H4 (cell line): ENCODE measurements at regions not wholly inside any gene's neighbourhood (a gene's known extent, or its start where the extent isn't known, plus 50 kb on each side); places are given as distances from the start of the nearest gene placed in this dataset.
"Not testable (repeated sequence)": the region's sequence is repeated elsewhere in the genome, so short reads cannot be mapped to it uniquely, and the experiment has no call there.

Experiments
- DNase-seq: peaks from one replicate; pipeline ENCODE4 v3.0.0-alpha.2; 2015; ENCODE audit warnings: low spot score

DNA sequence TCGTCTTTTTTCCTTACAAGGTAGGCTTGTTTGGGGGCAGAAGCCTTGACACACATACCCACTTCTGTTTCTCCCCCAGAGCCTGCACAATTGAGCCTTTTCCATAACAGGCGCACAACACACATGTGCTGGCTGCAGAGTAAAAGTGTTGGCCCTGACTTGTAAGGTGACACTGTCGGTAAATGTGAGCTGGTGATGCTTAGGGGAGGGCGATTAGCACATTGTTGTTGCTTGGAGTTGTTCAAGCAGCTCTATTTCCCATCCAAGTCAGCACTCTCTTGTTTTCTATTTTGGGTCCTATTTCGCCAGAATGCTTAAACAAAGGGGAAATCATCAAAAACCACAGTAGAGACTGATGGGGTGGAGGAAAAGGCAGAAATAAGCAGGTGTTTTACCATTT is 51.9 kb upstream of the PTPRJ start:
- no peak for DNase-seq

GRCh38 chr11:47924184-47924691 is 56.1 kb upstream of the PTPRJ start:
- peak; percentile 74 for DNase-seq

GRCh38 chr11:47923667-47924066 is 56.7 kb upstream of the PTPRJ start:
- no peak for DNase-seq

GRCh38 chr11:47921080-47921555 is 59.2 kb upstream of the PTPRJ start:
- not testable (repeated sequence) for DNase-seq

- peak; percentile 72 for DNase-seq
Measured at GRCh38 chr11:47918882-47919495, 61.4 kb upstream of the PTPRJ start.

DNA sequence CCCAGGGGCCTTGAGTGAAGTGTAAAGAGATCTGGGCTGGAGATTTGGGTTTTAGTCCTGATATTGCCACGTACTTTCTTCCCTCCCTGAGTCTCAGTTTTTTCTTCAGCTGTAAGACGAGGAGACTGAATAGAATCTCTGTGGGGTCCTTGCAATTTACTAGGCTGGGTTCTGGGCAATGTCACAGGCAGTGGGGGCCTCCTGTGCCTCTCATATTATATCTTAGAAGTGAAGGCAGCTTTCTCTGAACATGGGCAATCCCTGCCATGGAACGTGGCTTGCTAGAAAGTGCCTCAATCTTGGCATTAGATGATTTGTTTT is 62.0 kb upstream of the PTPRJ start:
- DNase-seq: no peak

DNA sequence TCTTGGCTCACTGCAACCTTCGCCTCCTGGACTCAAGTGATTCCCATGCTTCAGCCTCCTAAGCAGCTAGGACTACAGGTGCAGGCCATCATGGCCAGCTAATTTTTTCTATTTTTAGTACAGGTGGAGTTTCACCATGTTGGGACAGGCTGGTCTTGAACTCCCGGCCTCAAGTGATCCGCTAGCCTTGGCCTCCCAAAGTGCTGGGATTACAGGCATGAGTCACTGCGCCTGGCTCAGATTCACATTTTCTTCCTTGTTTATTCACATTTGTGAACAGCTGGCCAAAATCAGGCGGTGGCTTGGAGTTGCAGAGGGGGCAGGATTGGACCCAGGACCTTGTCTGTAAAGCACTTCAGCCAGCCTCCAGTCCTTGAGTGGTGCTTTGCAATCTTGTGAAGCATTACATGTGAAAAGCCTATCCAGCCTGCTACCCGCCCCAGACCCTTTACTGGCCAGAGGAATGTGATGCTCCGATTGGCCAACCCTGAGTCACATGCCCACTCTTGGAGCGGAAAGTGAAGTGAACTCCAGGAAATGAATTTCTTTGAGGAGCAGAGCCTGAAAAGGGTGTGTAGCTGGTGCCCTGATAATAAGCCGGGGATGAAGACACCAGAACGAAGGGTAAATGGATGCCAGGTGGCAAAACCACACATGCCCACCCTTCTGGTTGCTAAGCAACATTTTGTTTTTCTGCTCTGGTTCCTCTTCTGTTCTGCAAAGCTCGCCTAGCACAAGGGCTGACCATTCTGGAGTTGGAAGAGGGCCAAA is 62.6 kb upstream of the PTPRJ start:
- peak; percentile 99 for DNase-seq

DNA sequence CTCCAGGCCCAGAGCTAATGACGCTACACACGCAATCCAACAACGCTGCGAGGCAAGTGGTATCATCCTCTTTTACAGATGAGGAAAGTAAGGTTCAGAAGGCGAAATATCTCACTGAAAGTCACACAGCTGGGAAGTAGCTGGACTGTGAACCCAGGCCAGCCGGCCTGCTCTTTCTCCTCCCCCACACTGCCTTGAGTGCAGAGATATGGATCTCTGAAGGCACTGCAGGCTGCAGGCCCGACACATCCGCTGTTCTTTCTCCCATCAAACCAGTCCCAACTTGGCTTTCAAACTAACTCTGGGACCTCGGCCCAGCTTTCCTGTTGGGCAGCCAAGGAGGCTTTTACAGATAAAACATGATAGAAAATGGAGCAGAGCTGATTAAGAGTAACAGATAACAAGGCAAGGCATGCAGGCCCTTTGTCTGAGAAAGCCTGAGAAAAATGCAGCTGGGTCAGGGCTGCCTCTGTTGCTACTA is 64.0 kb upstream of the PTPRJ start:
- no peak for DNase-seq

DNA sequence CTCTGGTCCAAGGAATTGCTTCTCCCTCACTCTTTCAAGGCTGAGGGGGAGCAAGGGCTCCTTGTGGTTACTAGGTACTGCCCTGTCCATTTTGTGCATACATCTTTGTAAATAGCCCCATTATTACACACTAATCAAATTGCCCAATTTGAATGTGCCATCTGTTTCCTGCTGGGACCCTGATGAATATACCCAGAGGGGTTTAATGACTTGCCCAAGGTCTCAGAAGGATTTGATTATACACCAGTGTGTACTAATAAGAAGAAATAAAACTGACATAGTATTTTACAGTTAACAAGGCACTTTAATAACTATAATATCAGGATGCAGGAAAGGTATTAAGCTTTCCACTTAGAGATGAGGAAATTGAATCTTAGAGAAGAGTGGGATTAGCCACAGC is 64.6 kb upstream of the PTPRJ start:
- DNase-seq: no peak

- no peak for DNase-seq
Measured at GRCh38 chr11:47915374-47915773, 65.0 kb upstream of the PTPRJ start.

- no peak for DNase-seq
Measured at GRCh38 chr11:47914743-47915142, 65.6 kb upstream of the PTPRJ start.

- no peak for DNase-seq
Measured at GRCh38 chr11:47913529-47914244, 65.5 kb upstream of the NUP160 start.

GRCh38 chr11:47912843-47913437 is 64.8 kb upstream of the NUP160 start:
- no peak for DNase-seq

- no peak for DNase-seq
Measured at GRCh38 chr11:47911149-47911548, 63.0 kb upstream of the NUP160 start.

DNA sequence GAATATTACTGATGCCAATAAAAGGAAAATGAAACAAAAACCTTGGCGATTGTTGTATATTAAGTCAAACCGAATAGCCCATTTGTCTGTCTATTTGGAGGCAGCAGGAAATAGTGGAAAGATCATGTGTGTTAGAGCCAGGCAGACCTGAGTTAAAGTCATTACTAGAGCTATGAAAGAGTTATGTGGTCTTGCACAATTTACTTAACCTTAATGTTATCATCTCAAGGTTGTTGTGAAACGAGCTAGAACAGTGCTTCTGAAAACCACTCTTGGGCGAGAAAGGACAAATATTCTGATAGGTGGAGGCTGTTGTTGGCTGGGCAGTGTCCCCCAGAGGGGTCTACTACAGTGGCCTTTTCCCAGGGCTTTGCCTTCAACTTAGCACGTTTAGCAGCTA is 60.0 kb upstream of the NUP160 start:
- DNase-seq: peak; percentile 45

DNA sequence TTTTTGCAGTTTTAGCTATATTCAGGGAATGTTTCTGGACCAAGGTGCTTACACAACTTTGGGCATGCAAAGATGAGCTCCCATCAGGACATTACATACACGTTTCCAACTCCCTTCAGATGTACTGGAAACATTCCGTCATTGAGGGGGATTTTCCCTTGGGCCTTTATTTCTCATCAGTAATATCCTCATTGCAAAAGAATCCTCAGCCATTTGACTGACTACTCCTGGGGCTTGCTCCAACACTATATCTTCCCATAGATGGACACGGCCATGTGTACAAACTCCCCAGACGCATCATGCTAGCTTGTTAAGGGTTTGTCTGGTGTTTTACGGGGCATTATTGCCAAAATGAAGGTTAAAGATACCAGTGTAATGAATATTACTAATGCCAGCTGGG is 59.3 kb upstream of the NUP160 start:
- no peak for DNase-seq

- DNase-seq: peak; percentile 60
Measured at GRCh38 chr11:47906066-47906465, 57.9 kb upstream of the NUP160 start.

- DNase-seq: peak; percentile 95
Measured at GRCh38 chr11:47905358-47906059, 57.4 kb upstream of the NUP160 start.

DNA sequence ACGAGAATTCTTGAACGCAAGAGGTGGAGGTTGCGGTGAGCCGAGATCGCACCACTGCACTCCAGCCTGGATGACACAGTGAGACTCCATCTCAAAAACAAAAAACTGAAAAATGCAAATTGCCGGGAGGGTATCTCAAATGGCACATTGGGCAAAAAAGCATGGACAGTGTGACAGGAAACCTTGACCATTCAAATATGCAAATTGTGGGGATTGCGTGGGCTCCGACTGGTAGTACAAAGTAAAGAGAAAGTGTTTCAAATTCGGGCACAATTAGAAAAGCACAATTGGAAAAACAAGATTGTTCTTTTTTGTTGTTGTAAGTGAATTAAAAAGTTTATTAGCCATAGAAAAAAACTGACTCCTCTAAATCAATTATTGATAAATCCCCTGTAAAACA is 56.7 kb upstream of the NUP160 start:
- DNase-seq: no peak

DNA sequence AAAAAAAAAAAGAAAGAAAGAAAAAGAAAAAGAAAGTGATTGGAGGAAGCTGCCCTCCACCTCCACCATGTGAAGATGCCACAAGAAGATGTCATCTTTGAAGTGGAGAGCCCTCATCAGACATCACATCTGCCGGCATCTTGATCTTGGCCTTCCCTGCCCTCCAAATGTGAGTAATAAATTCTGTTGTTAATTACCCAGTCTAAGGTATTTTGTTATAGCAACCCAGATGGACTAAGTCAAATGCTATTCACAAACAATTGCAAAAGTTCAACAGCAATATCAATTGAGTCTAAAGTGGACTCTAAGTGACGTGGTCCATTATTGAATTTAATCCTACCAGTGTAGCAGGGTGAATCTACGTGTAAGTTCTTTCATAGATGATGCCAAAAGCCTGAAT is 55.9 kb upstream of the NUP160 start:
- no peak for DNase-seq

GRCh38 chr11:47899801-47900200 is 51.7 kb upstream of the NUP160 start:
- no peak for DNase-seq
